T-helper 1 cell treated with Interleukin-12 subunit alpha and Interleukin-12 subunit beta and Interleukin-4 antibody, amounts not matched to agents 30 μg/mL and 1 μg/mL, for 36 hours (primary cell): ENCODE measurements at regions not wholly inside any gene's neighbourhood (a gene's known extent, or its start where the extent isn't known, plus 50 kb on each side); places are given as distances from the start of the nearest gene placed in this dataset.

Source experiments
- H3K27ac Mint-ChIP-seq: one replicate; pipeline ENCODE4 v1.8.0; 2021; ENCODE audit warnings: mild to moderate bottlenecking, mixed read lengths
- H3K27me3 Mint-ChIP-seq: one replicate; pipeline ENCODE4 v1.8.0; 2021; ENCODE audit warnings: low read depth, mixed read lengths
- H3K36me3 Mint-ChIP-seq: one replicate; pipeline ENCODE4 v1.8.0; 2021; ENCODE audit warnings: low read depth, mixed read lengths
- H3K4me1 Mint-ChIP-seq: one replicate; pipeline ENCODE4 v1.8.0; 2021; ENCODE audit warnings: low read depth, mixed read lengths
- H3K4me3 Mint-ChIP-seq: one replicate; pipeline ENCODE4 v1.8.0; 2021; ENCODE audit warnings: mild to moderate bottlenecking, moderate library complexity, mixed read lengths
- H3K9me3 Mint-ChIP-seq: one replicate; pipeline ENCODE4 v1.8.0; 2021; ENCODE audit warnings: mixed read lengths

DNA sequence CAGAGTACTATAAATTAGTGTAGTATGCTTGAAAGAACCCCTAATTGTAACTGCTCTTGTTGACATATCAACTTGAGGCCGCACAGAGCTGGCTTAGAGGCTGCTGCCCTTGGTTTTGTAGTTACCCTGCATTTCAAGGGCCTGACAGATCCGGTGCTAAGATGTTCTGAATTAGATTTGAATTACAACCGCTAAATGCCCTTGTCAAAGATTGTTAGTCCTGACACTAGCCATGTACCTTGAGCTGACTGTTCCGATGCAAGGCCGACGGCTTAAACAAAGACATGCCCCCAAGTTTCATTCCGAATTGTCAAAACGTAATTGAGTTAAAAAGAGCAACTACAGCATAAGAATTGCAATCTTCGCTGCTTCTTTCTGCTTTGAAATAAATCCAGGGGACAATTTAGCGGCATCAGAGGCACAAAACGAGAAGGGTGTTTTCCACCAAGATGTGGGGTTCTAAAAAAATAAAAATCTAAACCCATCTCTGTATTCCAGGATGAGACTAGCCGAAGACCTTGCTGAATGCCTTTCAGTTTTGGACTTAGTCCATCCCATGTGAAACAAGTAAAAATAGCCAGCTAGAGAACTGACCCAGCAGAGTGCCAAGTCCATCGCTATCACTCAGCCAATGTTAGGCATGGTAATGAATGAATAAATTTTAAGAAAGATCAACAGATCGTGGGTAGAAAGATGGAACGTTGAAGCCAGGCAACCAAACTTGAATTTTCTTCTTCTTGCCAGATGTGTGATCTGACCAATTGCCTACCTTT is 148.7 kb downstream of the DICER1 start:
- H3K27me3 Mint-ChIP-seq = peaks cover 24% of the 10 kb centered on the region

GRCh38 chr14:95007921-95008320 is 149.4 kb downstream of the DICER1 start:
- no peaks in the 10 kb centered on the region for H3K4me1 Mint-ChIP-seq
- H3K36me3 Mint-ChIP-seq = no peaks in the 10 kb centered on the region
- H3K27ac Mint-ChIP-seq = no peak overlapping the region
- H3K4me3 Mint-ChIP-seq = no peak overlapping the region
- peaks cover 20% of the 10 kb centered on the region for H3K27me3 Mint-ChIP-seq
- no peaks in the 10 kb centered on the region for H3K9me3 Mint-ChIP-seq

More for the DNA sequence above, 148.7 kb downstream of the DICER1 start:
- no peaks in the 10 kb centered on the region for H3K9me3 Mint-ChIP-seq
- no peaks in the 10 kb centered on the region for H3K36me3 Mint-ChIP-seq
- no peak overlapping the region for H3K4me3 Mint-ChIP-seq
- no peak overlapping the region for H3K27ac Mint-ChIP-seq
- H3K4me1 Mint-ChIP-seq = no peaks in the 10 kb centered on the region

DNA sequence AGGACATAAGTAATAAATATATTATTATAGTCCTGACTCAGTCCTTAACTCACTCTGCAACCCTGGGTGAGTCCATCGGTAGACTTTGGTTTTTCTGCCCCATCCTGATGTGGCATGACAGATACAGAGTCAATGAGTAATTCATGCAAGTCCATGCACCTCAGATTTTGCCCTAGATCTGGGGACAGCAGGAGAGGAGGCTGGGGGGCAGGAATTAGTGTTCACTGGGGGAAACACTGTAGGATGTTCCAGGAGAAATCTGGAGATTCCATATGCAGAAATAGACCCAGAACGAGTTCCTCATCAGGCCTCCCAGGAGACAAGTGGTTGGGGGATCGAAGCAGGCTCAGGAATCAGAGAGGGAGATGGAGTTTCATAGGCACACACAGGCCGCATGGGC is 150.8 kb downstream of the DICER1 start:
- Mint-ChIP-seq H3K4me1 (no peaks in the 10 kb centered on the region), H3K9me3 (no peaks in the 10 kb centered on the region), H3K27me3 (peaks cover 15% of the 10 kb centered on the region), H3K36me3 (no peaks in the 10 kb centered on the region), H3K4me3 (no peak overlapping the region), H3K27ac (no peak overlapping the region)

DNA sequence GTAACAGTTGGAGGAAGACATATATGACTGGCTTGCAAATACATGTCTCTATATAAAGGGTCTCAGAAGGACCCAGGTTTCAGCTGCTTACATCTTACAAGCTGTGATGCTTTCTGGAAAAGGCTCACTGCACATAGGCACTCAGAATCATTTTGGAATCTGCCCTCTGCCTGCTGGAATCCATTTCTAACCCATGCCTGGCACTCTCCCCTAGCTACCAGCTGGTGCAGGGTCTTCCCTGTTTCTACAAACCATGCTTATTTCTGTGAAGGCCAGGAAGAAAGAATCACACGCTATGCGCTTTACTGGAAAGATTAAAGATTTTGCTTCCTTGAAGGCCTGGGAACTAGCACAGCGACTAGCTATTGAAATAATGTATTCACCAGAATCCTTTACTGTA is 151.3 kb downstream of the DICER1 start:
- peaks cover 11% of the 10 kb centered on the region for H3K27me3 Mint-ChIP-seq
- H3K36me3 Mint-ChIP-seq = no peaks in the 10 kb centered on the region
- H3K27ac Mint-ChIP-seq = no peak overlapping the region
- H3K4me1 Mint-ChIP-seq = no peaks in the 10 kb centered on the region
- H3K9me3 Mint-ChIP-seq = no peaks in the 10 kb centered on the region
- no peak overlapping the region for H3K4me3 Mint-ChIP-seq

- Mint-ChIP-seq H3K4me1 (no peaks in the 10 kb centered on the region), H3K4me3 (no peak overlapping the region), H3K27me3 (peaks cover 7% of the 10 kb centered on the region), H3K27ac (no peak overlapping the region), H3K9me3 (no peaks in the 10 kb centered on the region), H3K36me3 (no peaks in the 10 kb centered on the region)
Observed at GRCh38 chr14:95003099-95003960, 154.0 kb downstream of the DICER1 start.

GRCh38 chr14:94998685-94999084 is 158.6 kb downstream of the DICER1 start:
- no peaks in the 10 kb centered on the region for H3K4me1 Mint-ChIP-seq
- no peaks in the 10 kb centered on the region for H3K36me3 Mint-ChIP-seq
- H3K27me3 Mint-ChIP-seq = peaks cover 14% of the 10 kb centered on the region
- H3K27ac Mint-ChIP-seq = no peak overlapping the region
- no peak overlapping the region for H3K4me3 Mint-ChIP-seq
- no peaks in the 10 kb centered on the region for H3K9me3 Mint-ChIP-seq

DNA sequence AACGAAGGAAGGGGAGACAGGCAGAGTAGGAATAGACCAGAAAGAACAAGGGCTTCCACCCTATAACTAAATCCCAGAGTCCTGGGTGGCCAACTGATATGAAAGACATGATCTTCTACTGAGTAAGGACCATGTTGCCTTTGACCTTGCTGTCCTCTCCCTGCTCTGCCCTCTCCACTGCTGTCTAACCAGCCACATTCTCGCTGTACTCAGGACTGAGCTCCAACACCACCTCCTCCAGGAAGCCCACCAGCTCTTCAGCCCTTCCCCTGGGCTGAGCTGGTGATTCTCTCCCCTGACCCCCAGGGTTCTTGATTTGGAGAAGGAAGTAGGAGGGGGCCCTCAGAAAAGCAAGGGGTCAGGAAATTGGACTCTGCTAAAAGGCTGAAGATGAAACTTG is 159.2 kb downstream of the DICER1 start:
- Mint-ChIP-seq H3K27me3 (peaks cover 14% of the 10 kb centered on the region), H3K27ac (no peak overlapping the region), H3K36me3 (no peaks in the 10 kb centered on the region), H3K4me1 (no peaks in the 10 kb centered on the region), H3K9me3 (no peaks in the 10 kb centered on the region), H3K4me3 (no peak overlapping the region)

- no peaks in the 10 kb centered on the region for H3K9me3 Mint-ChIP-seq
Observed at GRCh38 chr14:94995551-94995950, 161.8 kb downstream of the DICER1 start.

DNA sequence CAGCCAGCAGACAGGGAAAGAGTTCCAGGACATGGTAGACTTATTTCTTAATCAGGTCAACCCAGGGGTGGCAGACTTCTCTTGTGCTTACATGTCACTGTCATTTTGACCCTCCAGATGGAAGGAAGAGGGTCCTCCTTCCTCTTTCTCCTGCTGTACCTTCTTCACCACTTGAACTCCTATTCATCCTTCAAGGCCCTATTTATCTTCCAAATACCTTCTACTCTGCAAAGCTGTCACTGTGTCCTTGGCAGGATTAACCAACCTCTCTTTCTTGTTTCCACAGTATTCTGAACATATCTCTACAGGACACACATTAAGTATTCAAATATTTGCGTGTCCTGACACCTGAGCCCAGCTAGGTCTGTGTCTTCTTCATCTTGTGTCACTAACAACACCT is 163.1 kb downstream of the DICER1 start:
- Mint-ChIP-seq H3K36me3 (no peaks in the 10 kb centered on the region), H3K9me3 (no peaks in the 10 kb centered on the region), H3K4me1 (no peaks in the 10 kb centered on the region)

More at GRCh38 chr14:94995551-94995950, 161.8 kb downstream of the DICER1 start:
- Mint-ChIP-seq H3K27ac (no peak overlapping the region), H3K36me3 (no peaks in the 10 kb centered on the region), H3K4me3 (no peak overlapping the region), H3K4me1 (no peaks in the 10 kb centered on the region), H3K27me3 (peaks cover 18% of the 10 kb centered on the region)

DNA sequence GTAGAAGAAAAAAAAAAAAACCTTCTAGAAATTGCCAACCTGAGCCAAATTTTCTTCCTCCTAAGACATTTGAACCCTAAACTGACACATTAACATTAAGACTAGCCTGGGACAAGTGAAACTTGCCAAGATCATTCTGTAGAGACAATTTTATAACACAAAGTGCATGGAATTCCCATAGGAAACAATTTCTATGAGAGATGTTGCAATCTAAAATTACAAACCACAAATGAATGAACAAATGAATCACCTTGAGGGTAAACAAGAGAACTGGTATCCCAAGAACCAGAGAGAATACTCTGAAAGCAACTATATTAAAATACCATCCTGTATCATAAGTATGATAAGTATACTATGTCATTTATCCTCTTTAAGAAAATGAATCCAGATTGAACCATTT is 165.3 kb downstream of the DICER1 start:
- Mint-ChIP-seq H3K27me3 (peaks cover 8% of the 10 kb centered on the region), H3K4me1 (no peaks in the 10 kb centered on the region), H3K4me3 (no peak overlapping the region), H3K9me3 (peaks cover 4% of the 10 kb centered on the region), H3K36me3 (no peaks in the 10 kb centered on the region), H3K27ac (no peak overlapping the region)

More for the DNA sequence above, 163.1 kb downstream of the DICER1 start:
- H3K4me3 Mint-ChIP-seq = no peak overlapping the region
- H3K27me3 Mint-ChIP-seq = peaks cover 14% of the 10 kb centered on the region
- no peak overlapping the region for H3K27ac Mint-ChIP-seq

DNA sequence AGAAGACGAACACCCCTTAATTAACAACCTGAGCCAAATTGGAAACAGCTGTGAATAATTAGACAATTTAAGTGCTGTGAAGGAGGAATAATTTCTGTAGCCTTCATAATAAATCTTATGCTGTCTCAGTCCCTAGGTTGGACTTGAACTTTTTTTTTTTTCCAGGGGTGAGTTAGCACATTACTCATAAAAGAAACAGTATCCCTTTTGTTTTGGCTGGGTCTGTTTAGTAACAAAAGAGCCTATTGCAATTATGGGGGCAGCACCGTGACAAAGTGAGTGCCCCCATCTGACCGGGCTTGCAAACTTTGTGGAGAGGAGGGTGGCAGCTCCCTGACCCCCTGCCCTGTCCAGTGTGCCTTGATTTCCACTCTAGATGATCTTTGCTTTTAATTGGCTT is 167.4 kb downstream of the DICER1 start:
- Mint-ChIP-seq H3K27me3 (peaks cover 8% of the 10 kb centered on the region), H3K27ac (no peak overlapping the region), H3K4me3 (no peak overlapping the region), H3K4me1 (no peaks in the 10 kb centered on the region), H3K36me3 (no peaks in the 10 kb centered on the region), H3K9me3 (peaks cover 4% of the 10 kb centered on the region)

DNA sequence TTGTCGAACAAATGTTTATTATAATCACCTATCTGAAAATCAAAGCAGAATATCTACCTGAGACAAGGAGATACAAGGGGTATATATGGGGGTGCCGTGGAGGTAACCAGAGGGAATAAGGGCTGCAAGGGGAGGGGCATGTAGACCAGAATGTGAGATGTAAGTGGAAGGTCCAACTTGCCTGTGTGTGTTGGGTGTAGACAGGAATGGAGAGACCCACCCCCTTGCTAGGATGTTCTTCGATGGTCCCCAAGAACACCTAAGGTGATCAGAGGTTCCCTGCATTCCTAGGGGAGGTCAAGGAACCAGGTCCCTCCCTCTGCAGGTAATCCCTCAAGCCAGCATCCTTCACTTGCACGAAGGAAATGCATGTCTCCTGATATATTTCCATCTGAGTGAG is 167.9 kb downstream of the DICER1 start:
- H3K27ac Mint-ChIP-seq = no peak overlapping the region
- H3K36me3 Mint-ChIP-seq = no peaks in the 10 kb centered on the region
- no peaks in the 10 kb centered on the region for H3K4me1 Mint-ChIP-seq
- peaks cover 4% of the 10 kb centered on the region for H3K9me3 Mint-ChIP-seq
- peaks cover 10% of the 10 kb centered on the region for H3K27me3 Mint-ChIP-seq
- H3K4me3 Mint-ChIP-seq = no peak overlapping the region

DNA sequence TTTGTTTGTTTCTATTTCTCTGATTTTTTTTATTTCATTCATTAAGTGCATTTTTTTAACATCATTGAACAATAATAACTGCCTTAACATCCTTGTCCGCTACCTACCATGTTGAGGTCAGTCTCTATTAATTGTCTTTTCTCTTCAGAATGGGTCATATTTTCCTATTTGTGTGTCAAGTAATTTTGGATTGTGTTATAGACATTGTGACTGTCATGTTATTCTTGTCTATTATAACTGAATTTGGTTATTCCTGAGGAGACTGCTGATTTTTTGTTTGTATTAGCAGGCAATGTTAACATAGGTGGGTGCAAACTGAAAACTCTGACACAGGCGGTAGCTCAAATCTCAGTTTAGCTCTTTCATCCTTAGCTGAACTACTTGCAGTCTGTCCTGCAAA is 169.9 kb downstream of the DICER1 start:
- peaks cover 4% of the 10 kb centered on the region for H3K9me3 Mint-ChIP-seq
- H3K4me1 Mint-ChIP-seq = no peaks in the 10 kb centered on the region
- H3K27me3 Mint-ChIP-seq = peaks cover 23% of the 10 kb centered on the region
- H3K36me3 Mint-ChIP-seq = no peaks in the 10 kb centered on the region
- no peak overlapping the region for H3K4me3 Mint-ChIP-seq
- no peak overlapping the region for H3K27ac Mint-ChIP-seq

DNA sequence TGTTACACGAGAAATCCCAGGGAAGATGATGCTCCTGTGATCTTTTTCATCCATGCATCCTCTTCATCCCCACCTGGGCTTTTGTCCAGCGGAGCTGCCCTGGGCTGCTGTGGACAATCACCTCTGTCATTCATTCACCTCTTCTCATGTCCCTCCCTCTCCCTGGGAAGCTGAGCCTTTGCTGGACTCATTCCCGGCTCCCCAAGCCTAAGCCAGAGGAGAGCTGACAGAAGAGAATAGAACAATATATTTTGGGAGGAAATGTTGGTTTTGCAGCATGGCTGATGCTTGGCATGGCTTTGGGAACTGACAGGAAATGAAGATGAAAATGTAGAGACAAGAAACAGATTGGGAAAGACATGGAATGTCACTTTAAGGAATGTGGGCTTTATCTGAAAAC is 177.4 kb downstream of the DICER1 start:
- Mint-ChIP-seq H3K36me3 (no peaks in the 10 kb centered on the region), H3K27ac (no peak overlapping the region), H3K4me3 (no peak overlapping the region), H3K27me3 (peaks cover 19% of the 10 kb centered on the region), H3K9me3 (no peaks in the 10 kb centered on the region), H3K4me1 (no peaks in the 10 kb centered on the region)

DNA sequence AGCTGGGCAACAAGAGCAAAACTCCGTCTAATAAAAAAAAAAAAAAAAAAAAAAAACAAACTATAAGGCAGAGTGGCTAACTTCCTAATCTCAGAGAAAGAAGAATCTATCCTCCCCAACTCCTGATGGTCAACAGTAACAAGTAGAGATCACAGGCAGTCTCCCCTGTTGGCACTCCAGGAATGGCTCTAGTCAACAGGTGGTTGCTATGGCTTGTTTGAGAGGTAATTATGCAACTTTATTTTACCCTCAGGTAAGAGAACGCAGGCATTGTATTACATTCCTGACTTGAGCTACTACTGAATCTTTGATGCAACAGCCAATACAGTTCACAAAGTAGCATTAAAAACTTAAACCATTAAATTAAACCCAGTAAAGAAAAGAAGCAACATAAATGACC is 180.3 kb downstream of the DICER1 start:
- H3K4me3 Mint-ChIP-seq = no peak overlapping the region
- H3K9me3 Mint-ChIP-seq = no peaks in the 10 kb centered on the region
- no peaks in the 10 kb centered on the region for H3K4me1 Mint-ChIP-seq
- peaks cover under 1% of the 10 kb centered on the region for H3K27me3 Mint-ChIP-seq
- H3K27ac Mint-ChIP-seq = no peak overlapping the region
- no peaks in the 10 kb centered on the region for H3K36me3 Mint-ChIP-seq
